Mesothelial cell of epicardium (in vitro differentiated cells): ENCODE measurements at regions not wholly inside any gene's neighbourhood (a gene's known extent, or its start where the extent isn't known, plus 50 kb on each side); places are given as distances from the start of the nearest gene placed in this dataset.

Source experiments
- DNase-seq, 2 experiments: peaks; one replicate each; pipeline ENCODE4 v3.0.0; 2021; ENCODE audit warnings: low spot score in 2 of 2; ENCODE audit not compliant: unreplicated experiment in 2 of 2
- H3K27ac Mint-ChIP-seq: 2 replicates; pipeline ENCODE4 v1.8.0; 2021; ENCODE audit warnings: mixed read lengths
- H3K27me3 Mint-ChIP-seq: 2 replicates; pipeline ENCODE4 v1.8.0; 2021; ENCODE audit warnings: low read depth, mixed read lengths
- H3K36me3 Mint-ChIP-seq: 2 replicates; pipeline ENCODE4 v1.8.0; 2021; ENCODE audit warnings: mixed read lengths
- H3K4me1 Mint-ChIP-seq: 2 replicates; pipeline ENCODE4 v1.8.0; 2021; ENCODE audit warnings: mixed read lengths
- H3K4me3 Mint-ChIP-seq: 2 replicates; pipeline ENCODE4 v1.8.0; 2021; ENCODE audit warnings: mild to moderate bottlenecking, moderate library complexity, mixed read lengths
- H3K9me3 Mint-ChIP-seq: 2 replicates; pipeline ENCODE4 v1.8.0; 2021; ENCODE audit warnings: mixed read lengths
- CTCF ChIP-seq: fragments of 200-600 bp; sonication (generic); IDR thresholded peaks from one replicate; pipeline ENCODE4 v1.5.0; 2021; ENCODE audit warnings: antibody characterized with exemption; ENCODE audit not compliant: unreplicated experiment

GRCh38 chr10:61125560-61126170 is 181.7 kb upstream of the RHOBTB1 start:
- H3K9me3 Mint-ChIP-seq = peaks cover 4% of the 10 kb centered on the region
- H3K4me1 Mint-ChIP-seq = peaks cover 9% of the 10 kb centered on the region
- no peak overlapping the region for H3K4me3 Mint-ChIP-seq
- no peak for DNase-seq
- H3K27me3 Mint-ChIP-seq = no peaks in the 10 kb centered on the region
- no peak overlapping the region for H3K27ac Mint-ChIP-seq
- TF ChIP-seq CTCF = no peak
- H3K36me3 Mint-ChIP-seq = no peaks in the 10 kb centered on the region

- DNase-seq = no peak
- no peak overlapping the region for H3K27ac Mint-ChIP-seq
- no peaks in the 10 kb centered on the region for H3K36me3 Mint-ChIP-seq
- H3K4me3 Mint-ChIP-seq = no peak overlapping the region
- TF ChIP-seq CTCF = no peak
- H3K9me3 Mint-ChIP-seq = peaks cover 4% of the 10 kb centered on the region
- H3K27me3 Mint-ChIP-seq = no peaks in the 10 kb centered on the region
- H3K4me1 Mint-ChIP-seq = peaks cover 2% of the 10 kb centered on the region
These were observed 181.0 kb upstream of the RHOBTB1 start for GRCh38 chr10:61124756-61125530.

- no peak for TF ChIP-seq CTCF
- no peak overlapping the region for H3K4me3 Mint-ChIP-seq
- no peaks in the 10 kb centered on the region for H3K36me3 Mint-ChIP-seq
- no peak for DNase-seq
- no peak overlapping the region for H3K27ac Mint-ChIP-seq
- no peaks in the 10 kb centered on the region for H3K27me3 Mint-ChIP-seq
- no peaks in the 10 kb centered on the region for H3K4me1 Mint-ChIP-seq
- H3K9me3 Mint-ChIP-seq = no peaks in the 10 kb centered on the region
These were observed 176.8 kb upstream of the RHOBTB1 start for GRCh38 chr10:61120805-61121204.

GRCh38 chr10:61119573-61119972 is 175.6 kb upstream of the RHOBTB1 start:
- TF ChIP-seq CTCF = no peak
- Mint-ChIP-seq H3K27me3 (no peaks in the 10 kb centered on the region), H3K4me3 (no peak overlapping the region), H3K4me1 (no peaks in the 10 kb centered on the region), H3K36me3 (no peaks in the 10 kb centered on the region), H3K27ac (no peak overlapping the region), H3K9me3 (no peaks in the 10 kb centered on the region)
- DNase-seq = no peak

- Mint-ChIP-seq H3K36me3 (no peaks in the 10 kb centered on the region), H3K4me1 (peaks cover under 1% of the 10 kb centered on the region), H3K27me3 (no peaks in the 10 kb centered on the region), H3K4me3 (no peak overlapping the region), H3K9me3 (peaks cover 2% of the 10 kb centered on the region), H3K27ac (no peak overlapping the region)
- no peak for DNase-seq
- TF ChIP-seq CTCF = no peak
These were observed 171.9 kb upstream of the RHOBTB1 start for GRCh38 chr10:61115897-61116296.
